ENCODE measurements at regions not wholly inside any gene's neighbourhood (a gene's known extent, or its start where the extent isn't known, plus 50 kb on each side); places are given as distances from the start of the nearest gene placed in this dataset.
"Not testable (repeated sequence)": the region's sequence is repeated elsewhere in the genome, so short reads cannot be mapped to it uniquely, and the experiment has no call there.

DNA sequence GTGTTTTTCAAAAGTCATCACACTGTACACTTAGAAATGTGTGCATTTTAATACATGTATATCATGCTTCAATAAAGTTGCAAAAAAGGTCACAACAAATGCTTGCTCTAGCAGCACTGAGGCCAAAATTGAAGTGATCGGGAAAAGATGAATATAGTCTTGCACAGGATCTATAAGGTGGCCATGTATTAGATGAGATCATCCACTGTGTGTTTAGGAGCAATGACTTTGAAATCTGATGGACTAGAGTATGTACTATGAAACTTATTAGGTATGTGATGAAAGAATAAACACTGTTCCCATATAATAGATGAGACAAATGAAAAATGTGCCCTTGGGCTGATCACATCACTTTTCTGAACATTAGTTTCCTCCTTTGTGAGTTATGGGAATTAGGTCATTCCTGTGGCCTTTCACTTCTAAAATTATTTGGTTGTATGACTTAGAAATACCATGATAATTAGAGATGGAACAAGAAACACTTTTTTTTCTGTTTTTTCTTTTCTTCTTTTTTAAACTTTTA lies 984.6 kb downstream of the ADGRL2 start:
- TF ChIP-seq POLR2A (IDR thresholded peaks at IDR 0.05; ENCODE audit: low read depth, low read length): no peak
- no peak for FAIRE-seq
- DNase-seq (ENCODE audit: insufficient read length, low spot score): no peak

DNA sequence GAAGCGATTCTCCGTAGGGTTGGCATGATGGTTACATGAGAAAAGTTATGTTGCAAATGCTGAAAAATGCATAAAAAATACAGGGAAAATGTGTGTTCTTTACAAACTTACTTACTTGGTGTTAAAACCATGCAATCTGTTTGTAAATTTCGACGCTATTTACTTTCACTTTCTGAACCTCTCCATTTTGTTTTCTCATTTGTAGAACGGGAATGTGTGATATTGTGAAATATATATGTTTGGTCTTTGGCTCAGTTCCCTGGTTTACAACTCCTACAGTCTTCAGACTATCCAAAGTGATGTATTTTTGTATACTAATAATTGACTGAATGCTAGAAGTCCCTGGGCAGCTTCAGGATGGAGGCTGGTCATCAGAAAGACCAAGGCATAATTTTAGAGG lies 982.3 kb downstream of the ADGRL2 start:
- no peak for DNase-seq (ENCODE audit: insufficient read length, low spot score)
- no peak for FAIRE-seq
- no peak for TF ChIP-seq POLR2A (IDR thresholded peaks at IDR 0.05; ENCODE audit: low read depth, low read length)

DNA sequence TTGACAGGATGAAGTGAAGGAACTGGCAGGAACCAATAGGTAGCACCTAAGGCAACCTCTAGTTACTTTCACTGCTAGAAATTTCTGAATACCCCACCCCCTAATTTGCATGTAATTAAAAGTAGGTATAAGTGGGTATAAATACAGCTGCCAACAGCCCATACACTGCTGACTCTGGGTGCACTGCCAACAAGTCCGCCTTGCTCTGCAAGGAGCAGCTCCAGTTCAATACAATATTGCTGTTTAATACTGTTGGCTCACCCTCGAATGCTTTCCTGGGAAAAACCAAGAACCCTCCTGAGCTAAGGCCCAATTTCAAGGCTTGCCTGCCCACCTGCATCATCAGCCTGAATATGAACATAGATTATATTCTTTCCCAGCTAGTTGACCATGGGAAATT lies 981.9 kb downstream of the ADGRL2 start:
- DNase-seq (ENCODE audit: insufficient read length, low spot score) (no peak), FAIRE-seq (no peak)
- TF ChIP-seq POLR2A (IDR thresholded peaks at IDR 0.05; ENCODE audit: low read depth, low read length): no peak

DNA sequence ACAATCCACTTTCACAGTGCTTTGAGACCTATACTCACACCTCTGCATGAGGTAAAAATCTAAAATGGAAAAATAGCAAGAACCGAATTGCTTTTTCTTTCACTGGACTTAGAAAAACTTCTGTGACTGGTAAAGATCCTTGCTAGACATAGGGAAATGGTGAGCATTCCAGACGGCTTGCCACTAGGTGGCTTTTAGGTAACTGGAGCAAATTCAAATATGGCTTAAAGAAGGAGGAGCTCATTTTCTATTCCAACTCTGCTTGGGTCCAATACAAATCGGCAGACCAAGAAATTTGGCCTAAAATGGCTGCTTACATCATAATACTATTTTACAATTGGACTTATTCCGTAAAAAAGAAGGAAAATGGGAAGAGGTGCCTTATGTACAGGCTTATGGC lies 977.9 kb downstream of the ADGRL2 start:
- DNase-seq (ENCODE audit: insufficient read length, low spot score) (peak; percentile 20), FAIRE-seq (no peak)
- TF ChIP-seq POLR2A (IDR thresholded peaks at IDR 0.05; ENCODE audit: low read depth, low read length): no peak

DNA sequence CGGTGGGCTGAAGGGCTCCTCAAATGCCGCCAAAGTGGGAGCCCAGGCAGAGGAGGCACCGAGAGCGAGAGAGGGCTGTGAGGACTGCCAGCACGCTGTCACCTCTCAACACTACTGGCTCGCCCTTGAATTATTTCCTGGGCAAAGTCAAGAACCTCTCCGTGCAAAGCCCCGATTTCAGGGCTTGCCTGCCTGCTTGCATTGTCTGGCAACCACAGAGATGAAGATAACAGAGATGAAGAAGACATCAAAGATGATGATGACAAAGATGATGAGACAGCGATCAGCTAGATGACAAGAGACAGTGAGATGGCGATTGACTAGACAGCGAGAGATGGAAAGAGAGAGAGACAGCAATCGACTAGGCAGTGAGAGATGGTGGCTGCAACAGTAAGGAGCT lies 976.5 kb downstream of the ADGRL2 start:
- TF ChIP-seq POLR2A (IDR thresholded peaks at IDR 0.05; ENCODE audit: low read depth, low read length): no peak

DNA sequence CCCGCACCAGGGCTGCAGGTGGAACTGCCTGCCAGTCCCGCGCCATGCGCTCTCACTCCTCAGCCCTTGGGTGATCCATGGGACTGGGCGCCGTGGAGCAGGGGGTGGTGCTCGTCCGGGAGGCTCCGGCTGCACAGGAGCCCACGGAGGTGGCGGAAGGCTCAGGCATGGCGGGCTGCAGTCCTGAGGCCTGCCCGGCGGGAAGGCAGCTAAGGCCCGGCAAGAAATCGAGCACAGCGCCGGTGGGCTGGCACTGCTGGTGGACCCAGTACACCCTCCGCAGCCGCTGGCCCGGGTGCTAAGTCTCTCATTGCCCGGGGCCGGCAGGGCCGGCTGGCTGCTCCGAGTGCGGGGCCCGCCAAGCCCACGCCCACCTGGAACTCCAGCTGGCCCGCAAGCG lies 976.0 kb downstream of the ADGRL2 start:
- not testable (repeated sequence) for FAIRE-seq; DNase-seq (ENCODE audit: insufficient read length, low spot score)

More for the DNA sequence above, 976.5 kb downstream of the ADGRL2 start:
- FAIRE-seq (no peak), DNase-seq (ENCODE audit: insufficient read length, low spot score) (no peak)

DNA sequence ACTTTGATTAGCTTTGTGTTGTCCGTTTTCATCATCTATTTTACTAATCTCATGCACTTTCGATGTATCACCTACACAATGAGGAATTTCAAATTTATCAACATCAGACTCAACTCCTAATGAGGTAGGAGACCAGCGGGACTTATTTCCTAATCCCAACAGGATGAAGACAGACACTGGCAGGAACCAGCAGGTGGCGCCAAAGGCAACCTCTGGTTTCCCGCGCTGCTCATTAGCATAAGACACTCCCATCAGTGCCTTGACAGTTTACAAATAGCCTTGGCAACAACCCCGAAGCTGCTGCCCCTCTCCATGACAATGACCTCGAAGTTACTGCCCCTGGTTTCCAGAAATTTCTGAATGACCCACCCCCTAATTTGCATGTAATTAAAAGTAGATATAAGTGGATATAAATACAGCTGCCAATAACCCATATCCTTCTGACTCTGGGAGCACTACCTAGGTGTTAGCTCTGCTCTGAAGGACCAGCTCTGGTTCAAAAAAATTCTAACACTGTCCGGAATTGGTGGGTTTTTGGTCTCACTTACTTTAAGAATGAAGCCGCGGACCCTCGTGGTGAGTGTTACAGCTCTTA lies 974.8 kb downstream of the ADGRL2 start:
- peak; percentile 30 for FAIRE-seq
- TF ChIP-seq POLR2A (IDR thresholded peaks at IDR 0.05; ENCODE audit: low read depth, low read length): no peak
- peak; percentile 19 for DNase-seq (ENCODE audit: insufficient read length, low spot score)

DNA sequence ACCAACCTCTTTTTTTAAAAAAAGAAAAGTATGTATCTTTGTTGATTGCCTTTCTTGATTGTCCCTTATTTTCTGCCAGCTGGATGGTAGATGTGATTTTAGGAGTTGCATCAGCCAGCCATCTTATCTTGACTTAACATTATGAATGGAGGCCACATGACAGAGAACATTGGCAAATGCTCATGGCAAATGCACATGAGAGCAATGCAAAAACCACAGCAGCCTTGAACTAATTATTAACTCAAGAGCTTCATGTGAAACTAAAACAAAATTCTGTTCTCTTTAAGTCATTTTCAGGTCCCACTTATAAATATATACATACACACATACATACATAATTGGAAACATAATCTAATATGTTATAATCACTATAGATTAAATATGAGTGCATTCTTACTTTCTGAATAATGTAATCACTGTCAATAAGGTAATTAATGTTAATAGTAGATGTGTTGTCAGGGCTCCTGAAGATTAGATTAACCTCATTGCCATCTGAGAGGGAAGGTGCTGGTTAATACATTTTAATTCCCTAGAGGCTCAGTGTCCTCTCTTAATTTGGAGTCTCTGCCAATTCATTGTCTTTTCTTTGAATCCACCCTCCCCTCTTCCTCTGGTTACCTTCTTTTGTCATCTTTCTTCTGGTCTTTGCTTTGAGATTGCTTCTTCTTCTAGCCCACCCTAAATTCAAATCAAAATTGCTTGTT lies 962.2 kb downstream of the ADGRL2 start:
- no peak for TF ChIP-seq POLR2A (IDR thresholded peaks at IDR 0.05; ENCODE audit: low read depth, low read length)
- no peak for DNase-seq (ENCODE audit: insufficient read length, low spot score)
- no peak for FAIRE-seq

DNA sequence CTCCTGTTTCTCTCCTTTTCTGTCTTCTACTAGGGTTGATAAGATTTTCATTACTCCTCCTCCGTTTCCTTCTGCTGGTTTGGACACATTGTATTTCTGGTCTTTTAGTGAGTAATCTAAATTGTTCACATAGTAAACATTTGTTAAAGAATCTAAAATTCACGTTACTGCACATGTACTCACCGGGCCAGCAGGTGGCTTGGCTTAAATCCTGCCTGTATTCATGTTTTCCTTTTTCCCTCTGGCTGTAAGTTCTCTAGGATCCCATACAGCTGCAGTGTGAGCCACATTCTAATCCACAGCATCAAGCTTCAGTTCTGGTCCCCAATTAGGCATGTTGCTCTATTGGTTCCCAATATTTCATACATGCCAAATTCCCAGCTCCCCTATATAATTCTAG lies 958.3 kb downstream of the ADGRL2 start:
- FAIRE-seq: no peak
- TF ChIP-seq POLR2A (IDR thresholded peaks at IDR 0.05; ENCODE audit: low read depth, low read length): no peak
- DNase-seq (ENCODE audit: insufficient read length, low spot score): no peak

DNA sequence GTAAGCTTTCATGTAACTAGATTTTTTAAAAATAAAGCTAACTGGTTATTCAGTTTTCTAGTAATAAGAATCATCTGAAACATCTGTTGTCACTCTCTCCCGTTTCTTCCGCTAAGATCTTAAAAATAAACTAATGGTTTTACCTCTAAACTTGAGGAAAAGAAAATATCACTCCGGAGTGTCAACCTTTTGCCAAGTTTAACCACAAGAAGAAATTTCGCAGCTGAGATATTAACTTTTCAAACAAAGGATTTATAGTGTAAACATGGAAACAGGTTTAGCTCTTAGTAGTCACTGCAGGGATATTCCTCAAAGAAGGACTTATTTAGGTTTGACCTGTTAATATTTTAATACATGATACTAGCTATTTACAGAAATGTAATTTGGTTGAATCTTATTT lies 954.9 kb downstream of the ADGRL2 start:
- TF ChIP-seq POLR2A (IDR thresholded peaks at IDR 0.05; ENCODE audit: low read depth, low read length): no peak
- DNase-seq (ENCODE audit: insufficient read length, low spot score): no peak
- FAIRE-seq: no peak

DNA sequence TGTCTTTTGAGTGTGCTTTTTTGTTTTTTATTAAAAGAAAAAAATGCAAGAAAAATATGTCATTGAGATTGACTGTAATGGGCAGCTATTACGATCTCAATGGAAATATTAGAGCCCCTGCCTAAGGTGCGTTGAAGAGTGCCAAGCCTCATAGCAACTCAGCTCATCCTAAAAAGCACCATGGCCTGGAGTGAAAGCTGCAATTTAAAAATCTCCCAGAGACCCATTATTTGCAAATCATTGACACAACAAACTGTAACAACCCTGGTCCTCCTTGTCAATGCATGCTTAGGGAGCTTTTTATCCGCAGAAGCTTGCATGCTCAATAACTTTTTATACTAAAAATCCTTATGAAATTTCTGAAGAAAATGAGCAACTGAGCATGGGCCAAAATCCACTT lies 954.5 kb downstream of the ADGRL2 start:
- no peak for TF ChIP-seq POLR2A (IDR thresholded peaks at IDR 0.05; ENCODE audit: low read depth, low read length)
- no peak for FAIRE-seq
- no peak for DNase-seq (ENCODE audit: insufficient read length, low spot score)

DNA sequence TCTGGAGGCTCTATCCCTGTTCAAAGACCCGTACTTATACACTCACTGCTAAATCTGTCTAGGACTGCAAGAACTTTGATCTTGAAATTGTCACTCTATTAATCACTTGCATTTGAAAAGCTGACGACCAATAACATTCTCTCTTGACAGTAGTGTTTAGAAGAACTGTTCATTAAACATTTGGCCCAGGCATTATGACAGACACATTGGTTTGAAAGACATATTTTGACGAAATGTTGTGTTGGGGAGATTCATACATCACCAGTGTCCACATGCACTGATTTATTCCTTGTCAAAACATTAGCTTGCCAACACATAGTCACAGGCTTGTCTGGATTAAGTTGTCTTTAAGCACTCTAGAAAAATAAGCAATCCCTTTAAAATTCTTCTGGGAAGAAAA lies 951.3 kb downstream of the ADGRL2 start:
- peak; percentile 30 for FAIRE-seq
- no peak for DNase-seq (ENCODE audit: insufficient read length, low spot score)
- TF ChIP-seq POLR2A (IDR thresholded peaks at IDR 0.05; ENCODE audit: low read depth, low read length): no peak

DNA sequence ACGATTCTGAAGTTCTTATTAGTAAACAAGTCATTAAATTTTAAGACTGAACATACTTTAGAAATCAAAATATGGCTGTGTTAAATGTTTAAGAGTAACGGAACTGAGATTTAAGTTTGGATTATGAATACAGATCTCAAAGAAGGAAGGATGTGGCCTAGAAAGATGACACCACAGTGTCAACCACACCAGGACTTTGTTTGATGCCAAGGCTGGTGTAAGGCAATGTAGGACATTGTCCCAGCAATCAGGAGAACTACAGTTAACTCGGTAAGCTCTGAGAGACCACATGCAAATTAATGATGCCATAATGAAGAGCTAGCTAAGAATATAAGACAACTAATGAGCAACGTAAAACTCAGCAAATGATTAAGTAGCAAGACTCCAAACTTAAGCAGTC lies 932.9 kb downstream of the ADGRL2 start:
- FAIRE-seq (no peak), DNase-seq (ENCODE audit: insufficient read length, low spot score) (no peak)
- TF ChIP-seq POLR2A (IDR thresholded peaks at IDR 0.05; ENCODE audit: low read depth, low read length): no peak

DNA sequence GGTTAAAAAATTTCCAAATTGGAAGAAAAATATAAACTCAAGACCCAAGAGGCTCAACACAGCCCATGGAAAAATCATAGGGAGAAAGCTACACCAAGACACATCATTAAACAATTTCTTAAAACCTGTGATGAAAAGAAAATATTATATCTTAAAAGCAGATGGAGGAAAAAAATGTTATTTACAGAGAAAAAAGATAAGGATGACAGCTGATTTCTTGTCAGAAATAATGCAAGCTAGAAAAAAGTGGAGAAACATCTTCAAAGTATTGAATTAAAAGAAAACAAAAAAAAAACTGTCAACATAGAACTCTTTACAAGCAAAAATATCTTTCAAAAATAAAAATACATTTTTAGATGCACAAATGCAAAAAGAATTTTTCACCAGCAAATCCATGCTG lies 930.5 kb downstream of the ADGRL2 start:
- FAIRE-seq (no peak), DNase-seq (ENCODE audit: insufficient read length, low spot score) (no peak)
- TF ChIP-seq POLR2A (IDR thresholded peaks at IDR 0.05; ENCODE audit: low read depth, low read length): no peak

DNA sequence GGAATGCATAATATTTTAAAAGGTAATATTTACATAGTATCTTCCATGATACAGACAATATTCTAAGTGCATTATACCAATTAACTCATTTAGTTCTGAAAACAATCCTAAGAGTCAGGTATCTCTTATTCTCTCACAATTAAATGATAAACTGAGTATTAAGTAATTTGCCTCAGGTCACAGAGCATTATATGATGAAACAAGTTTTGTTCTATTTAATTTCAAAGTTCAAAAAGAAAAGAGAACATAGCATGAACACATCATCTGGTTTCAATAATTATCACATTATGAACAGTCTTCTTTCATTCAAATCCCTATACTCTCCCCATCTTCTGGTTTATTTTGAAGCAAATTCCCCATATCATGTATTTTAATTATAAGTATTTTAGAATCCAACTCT lies 927.5 kb downstream of the ADGRL2 start:
- FAIRE-seq (no peak), DNase-seq (ENCODE audit: insufficient read length, low spot score) (no peak)
- no peak for TF ChIP-seq POLR2A (IDR thresholded peaks at IDR 0.05; ENCODE audit: low read depth, low read length)

Data from H54 (cell line).